NCI-H1105 (cell line): ENCODE measurements at regions not wholly inside any gene's neighbourhood (a gene's known extent, or its start where the extent isn't known, plus 50 kb on each side); places are given as distances from the start of the nearest gene placed in this dataset.

Experiments
- DNase-seq: peaks from one replicate; lab custom pipeline; 2025; lab: John Stamatoyannopoulos, UW

DNA sequence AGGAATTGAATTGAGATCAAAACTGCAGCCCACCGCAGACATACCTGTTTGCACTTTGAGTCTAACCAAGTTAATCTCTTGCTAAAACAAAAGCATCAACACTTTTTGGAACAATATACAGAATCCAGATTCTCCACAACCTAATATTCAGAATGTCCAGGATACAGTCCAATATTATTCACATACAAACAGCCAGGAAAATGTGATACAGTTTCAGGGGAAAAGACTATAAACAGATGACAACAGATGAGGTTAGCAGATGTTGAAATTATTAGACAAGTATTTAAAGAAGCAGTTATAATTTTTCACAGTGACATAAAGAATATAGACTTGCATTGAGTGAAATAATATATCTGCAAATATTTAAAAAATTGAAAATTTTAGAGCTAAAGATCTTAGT is 678.1 kb upstream of the CXADR start:
- DNase-seq = no peak

DNA sequence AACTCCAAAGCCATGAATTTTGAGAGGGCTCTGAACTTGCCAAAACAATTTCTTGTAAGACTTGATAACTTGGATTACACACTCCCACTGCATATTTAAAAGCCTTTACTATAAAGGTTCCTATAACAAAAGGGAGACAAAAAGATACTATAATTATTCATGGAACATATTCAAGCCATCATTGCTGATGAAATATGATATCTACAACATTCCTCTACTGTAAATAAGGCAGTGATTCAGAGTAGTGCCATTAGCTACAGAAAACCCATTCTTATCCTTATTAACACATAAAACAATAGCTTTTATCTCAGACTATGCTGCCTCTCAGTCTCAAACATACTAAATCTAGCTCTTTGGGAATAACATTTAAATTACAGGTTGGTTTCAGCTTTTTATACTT is 675.5 kb upstream of the CXADR start:
- DNase-seq = no peak

DNA sequence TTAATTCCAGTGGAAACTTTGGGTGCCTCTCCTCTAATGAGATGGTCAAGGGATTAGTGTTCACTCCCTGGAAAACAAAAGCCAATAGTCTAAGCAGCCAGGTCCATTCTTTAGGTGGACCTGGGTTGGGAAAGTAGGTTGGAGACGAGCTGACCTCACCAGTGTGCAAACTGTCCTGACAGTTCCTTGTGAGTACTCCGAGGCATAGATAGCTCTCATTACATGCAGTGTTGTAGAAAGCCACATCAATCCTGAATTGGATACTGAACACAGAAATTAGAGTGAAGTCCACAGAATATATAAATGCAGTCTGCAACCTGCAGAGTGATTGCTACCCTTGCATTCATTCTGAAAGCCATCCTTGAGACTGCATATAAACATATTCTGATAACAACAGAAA is 675.1 kb upstream of the CXADR start:
- no peak for DNase-seq

DNA sequence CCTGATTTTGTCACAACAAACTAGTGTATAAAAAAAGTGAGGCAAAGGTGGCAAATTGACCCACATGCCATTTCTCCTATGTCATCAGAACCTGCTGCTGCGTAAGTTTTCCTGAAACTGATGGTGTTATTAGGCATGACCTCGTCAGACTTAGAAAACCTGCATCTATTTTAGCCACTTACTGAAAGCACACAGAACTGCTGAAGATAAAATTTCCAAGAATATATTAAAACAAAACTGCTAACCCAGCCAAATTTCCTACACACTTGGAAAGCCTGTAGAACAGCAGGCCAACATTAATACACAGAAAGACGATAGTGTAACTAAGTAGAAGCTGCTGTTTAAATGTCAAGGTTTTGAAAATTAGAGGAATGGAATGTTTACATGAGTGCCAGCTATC is 674.5 kb upstream of the CXADR start:
- DNase-seq = no peak

DNA sequence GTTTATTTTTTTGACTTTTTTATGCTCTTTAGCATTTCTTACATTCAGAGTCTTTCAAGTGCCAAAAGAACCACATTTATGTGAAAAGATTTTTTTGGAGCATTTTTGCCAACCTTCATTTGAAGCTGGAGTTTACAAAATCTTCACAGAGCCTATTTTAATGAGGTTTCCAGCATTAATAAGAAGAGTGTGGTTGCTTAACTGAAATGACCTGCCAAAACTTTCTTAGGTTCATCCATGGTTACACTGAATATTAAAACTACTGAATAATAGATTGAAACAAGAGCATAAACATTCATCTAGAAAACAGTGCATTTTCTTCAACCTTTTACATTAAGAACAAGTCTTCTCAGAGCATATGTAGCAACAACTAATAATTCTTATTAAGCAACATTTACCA is 672.3 kb upstream of the CXADR start:
- no peak for DNase-seq

DNA sequence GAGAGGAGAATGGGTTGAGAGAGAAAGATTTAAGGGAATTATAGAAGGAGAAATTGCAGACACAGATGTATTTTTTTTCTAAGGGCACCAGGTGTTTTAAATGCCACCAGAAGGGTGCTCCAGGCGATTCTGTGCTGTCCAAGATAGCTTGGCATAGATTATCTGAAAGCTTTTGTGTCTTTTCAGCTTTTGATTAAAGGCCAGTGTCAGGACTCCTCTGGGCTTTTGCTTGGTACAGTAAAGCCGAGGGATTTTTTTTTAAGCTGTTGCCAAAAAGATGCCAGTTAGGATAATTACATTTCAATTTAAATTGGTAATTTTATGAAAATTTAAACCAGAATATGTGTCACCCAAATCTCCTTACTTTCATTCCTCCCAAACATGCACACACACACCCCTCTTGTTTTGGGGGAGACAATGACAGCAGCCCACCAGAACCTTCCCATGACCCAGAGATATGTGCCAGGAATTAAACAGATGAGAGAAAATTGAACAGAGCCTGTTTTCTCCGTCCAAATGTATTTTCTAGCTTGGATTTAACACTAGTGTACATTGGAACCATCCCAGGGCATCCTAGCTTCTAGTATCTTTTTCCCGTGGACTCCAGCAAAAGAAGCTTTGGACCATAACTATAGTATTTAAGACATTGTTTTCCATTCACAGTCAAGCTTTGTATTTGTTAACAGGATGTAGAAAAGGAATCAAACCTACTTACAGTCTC is 670.7 kb upstream of the CXADR start:
- no peak for DNase-seq

DNA sequence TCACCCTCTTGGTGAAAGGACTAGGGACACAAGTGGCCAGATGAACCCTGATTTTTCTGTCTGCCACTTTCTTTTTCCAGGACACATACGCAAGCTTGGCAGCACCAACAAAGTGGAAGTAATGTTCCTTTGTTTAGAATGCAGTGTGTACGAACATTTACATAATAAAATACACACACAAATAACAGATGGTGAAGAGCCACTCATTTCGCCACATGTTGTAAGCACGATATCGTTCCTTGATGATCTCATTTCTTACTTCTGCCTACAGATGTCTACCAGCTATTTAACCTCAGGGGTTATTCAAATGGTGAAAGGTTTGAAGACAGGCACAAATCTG is 670.2 kb upstream of the CXADR start:
- DNase-seq = peak; percentile 16

DNA sequence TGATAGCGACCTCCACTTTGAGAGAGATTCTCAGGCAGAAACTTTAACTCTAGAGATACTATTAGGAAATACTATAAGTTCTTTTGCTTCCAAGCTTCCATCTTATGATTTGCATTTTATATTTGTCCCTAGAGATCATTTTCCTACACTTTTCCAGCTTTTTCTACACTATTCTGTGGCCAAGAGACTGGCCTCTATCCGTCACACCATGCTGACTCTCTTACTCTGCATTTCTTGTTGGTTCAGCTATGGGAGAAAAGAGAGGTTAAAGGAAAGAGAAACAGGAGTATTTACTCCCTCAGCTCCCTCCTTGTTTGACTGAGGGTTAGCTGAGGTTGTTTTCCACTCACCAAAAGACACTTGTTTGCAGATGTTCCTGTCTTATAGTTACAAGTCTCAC is 665.6 kb upstream of the CXADR start:
- no peak for DNase-seq

DNA sequence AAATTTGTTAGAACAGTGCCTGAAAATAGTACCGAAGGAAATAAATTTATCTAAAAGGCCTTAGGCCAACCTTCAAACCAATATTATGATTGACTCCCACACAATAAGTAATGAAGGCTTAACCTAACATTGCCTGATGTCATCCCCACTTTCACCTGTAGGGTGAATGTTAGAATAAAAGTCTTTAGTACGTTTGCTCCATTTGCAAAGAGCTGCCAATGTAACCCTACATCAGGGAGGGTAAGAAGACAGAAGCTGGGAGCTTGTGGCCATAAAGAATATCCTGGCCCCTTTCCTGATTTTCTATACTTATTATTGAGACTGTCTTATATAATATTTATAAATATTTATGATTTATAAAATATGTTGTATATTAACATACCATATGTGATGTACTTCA is 661.8 kb upstream of the CXADR start:
- DNase-seq = no peak

DNA sequence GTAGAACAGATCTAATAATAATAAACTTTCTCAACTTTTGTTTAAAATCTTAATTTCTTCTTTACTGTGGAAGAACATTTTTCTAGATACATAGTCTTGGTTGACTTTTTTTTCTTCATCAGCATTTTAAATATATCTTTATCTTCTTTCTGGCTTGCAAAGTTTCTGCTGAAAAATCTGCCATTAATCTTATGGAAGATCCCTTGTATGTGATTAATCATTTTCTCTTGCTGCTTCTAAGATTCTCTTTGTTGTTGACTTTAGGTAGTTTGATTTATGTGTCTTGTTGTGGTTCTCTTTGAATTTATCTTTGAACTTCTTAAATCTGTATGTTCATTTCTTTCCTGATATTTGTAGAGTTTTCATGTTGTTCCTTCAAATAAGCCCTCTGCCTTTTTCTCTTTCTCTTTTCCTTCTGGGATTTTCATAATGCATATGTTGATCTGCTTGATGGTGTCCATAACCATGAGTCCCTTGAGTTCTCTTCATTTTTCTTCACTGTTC is 657.6 kb upstream of the CXADR start:
- no peak for DNase-seq

DNA sequence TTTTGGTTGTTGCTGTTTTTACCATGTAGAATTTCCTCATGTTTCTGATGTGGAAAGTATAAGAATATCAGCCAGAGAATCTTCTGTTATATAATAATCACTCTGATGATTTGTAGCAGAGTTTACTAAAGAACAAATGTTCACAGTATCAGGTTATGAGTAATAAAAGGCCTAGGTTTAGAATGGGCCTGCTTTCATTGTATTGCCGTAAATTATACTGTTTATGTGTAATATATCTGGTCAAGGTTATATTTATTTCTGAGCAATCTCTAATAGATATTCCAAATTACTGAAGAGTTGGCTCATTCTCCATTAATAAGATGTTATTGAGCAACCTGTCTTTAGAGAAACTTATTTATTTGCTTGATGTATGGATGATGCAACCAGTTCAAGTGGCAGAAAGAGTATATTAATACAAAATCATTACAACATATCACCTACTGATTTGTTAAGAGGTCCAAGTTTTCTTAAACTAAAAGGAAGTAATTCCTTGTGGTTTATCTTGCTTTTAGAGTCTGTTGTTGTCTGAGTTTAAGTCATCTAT is 649.4 kb upstream of the CXADR start:
- no peak for DNase-seq

DNA sequence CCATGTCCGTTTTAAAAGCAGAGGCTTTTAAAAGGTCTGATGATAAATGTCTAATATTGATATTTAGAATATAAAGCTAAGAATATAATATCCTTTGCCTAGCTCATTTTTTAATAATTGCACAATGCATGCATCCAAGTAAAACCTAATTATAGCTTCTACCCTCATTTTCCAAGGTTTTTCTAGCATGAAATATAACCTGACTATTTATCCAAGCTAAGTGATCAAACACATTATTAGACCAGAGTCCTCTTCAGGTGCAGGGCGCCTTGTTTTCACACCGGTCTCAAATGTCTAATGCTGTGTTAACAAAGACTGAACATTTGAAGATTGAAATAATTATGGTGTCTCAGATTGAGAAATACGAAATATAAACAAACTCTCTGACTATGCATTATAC is 648.9 kb upstream of the CXADR start:
- peak; percentile 78 for DNase-seq

DNA sequence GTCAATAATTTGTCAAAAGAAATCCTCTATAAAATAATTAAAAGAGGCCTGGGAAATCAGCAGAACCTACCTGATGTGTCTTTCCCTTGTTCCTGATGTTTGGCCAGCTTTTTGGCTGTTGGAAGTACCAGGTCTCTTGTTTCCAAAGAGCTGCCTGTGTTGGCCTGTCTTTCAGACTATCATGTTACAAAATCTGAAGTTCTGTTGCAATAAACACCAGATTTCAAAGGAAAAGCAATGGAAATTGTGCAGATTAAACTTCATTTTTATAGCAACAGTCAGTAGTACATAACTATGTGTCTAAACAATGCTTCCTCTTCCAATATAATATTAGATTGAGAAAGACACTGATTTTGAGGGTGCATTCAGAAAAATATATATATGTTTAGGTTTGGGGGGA is 647.2 kb upstream of the CXADR start:
- DNase-seq = no peak

DNA sequence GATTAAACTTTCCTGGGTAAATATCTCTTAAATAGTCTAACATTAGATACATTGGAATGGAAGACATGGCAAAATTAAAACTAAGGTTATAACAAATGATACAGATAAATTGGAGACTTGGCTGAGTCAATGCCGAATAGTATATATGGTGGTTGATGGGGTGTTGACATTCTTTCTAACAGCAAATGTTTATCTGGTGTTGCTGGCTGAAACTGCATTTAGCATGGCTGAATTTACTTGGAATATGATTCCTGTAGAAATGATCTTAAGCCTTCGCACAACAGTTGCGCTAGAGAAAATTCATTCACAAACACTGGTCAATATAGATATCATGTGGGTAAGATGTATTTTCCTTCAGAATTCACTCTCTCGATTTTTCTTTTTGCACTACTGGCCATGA is 646.0 kb upstream of the CXADR start:
- no peak for DNase-seq

DNA sequence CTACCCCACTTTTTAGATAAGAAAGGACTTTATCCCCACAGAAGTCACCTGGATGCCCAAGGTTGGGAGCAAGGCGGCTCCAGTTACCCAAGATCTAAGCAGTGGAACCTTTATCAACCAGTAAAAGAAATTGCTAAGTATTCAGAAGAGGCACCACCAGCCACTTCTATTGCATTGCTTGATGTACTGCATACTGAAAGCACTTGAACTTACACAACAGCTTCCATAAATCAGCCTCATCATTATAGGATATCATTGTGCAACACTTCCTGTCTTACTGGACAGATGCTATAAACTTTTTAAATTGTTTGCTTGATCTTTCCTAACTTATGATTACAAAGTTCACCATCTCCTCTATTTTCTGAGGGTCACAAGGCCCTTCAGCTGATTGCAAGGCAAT is 642.7 kb upstream of the CXADR start:
- DNase-seq = no peak

DNA sequence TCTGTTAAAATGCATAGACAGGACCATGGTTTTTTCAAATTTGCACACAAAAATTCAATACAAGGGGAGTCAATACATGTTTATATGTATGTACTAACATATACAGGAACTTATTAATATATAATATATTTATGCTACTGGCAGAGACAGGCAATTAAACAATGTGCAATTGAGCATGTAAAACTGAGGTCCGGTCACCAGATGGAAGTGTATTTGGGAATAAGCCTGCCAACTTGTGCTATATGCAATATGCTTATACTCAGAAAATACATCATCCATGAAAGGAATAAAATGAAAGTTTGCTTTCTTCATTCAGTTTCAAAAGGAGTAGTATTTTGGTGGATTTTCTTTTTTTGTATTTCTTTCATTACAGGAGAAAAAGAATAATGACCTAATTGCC is 640.2 kb upstream of the CXADR start:
- no peak for DNase-seq

DNA sequence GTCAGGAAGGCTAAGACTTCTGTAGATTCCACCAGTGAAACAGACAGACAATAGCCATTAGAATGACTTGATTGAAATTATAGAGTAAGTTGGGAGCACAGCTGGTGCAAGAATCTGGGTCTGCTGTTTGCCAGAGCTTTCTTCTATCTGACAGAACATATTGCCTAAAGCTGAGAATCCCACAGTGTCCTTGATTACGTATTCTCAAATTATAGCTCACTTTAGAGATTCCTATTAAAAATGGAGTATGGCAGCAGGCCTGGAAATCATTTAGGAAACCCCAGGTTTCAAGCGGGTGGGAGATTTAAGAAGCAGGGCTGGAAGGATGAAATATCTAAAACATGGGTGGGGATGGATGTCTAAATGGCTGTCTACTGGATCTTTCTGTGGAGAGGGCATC is 639.7 kb upstream of the CXADR start:
- DNase-seq = no peak

DNA sequence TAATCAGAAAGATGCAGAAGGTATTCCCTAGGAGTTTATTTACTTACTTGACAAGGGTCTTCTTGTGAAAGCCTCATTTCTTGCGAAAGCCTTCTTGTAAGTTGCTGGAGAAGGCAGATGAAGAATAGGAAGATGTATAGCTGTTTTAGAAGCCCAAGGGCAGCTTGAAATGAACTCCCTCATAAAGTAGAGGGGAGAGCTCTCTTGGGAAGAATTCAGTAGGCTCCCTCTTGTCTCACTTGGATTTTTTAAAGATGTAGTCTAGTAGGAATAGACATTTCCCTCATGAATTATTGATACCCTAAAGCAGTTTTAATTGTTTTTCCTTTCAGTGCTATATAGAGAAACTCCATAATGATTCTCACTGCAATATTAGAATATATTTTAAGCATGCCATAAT is 639.2 kb upstream of the CXADR start:
- no peak for DNase-seq

DNA sequence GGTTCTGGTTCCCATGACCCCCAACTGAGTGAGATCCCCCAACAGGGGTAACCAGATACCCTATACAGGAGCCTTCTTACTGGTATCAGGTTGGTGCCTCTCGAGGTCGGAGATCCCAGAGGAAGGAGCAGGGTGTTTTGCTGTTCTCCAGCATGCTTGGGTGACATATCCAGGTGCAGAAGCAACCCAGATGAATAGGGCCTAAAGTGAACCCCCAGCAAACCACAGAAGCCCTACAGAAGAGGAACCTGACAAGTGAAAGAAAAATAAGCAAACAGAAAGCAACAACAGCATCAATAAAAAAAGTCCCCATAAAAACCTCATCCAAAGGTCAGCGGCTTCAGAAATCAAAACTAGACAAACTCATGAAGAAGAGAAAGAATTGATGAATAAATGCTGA is 633.4 kb upstream of the CXADR start:
- no peak for DNase-seq

DNA sequence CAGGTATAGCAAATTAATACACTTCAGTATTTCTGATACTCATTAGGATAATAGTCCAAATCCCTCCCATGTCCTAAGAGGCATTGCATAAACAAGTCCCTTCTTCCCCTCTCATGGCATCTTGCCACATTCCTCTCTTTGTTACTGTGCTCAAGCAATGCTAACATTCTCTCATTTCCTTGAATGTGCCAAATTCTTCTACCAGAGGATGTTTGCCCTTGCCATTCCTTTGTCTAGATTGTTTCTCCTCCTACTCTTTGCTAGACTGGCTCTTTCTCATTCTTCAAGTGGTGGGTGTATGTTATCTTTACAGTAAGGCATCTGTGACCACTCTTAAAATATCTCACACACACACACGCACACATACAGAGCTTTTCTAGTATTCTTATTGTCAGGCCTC is 621.0 kb upstream of the CXADR start:
- DNase-seq = no peak

DNA sequence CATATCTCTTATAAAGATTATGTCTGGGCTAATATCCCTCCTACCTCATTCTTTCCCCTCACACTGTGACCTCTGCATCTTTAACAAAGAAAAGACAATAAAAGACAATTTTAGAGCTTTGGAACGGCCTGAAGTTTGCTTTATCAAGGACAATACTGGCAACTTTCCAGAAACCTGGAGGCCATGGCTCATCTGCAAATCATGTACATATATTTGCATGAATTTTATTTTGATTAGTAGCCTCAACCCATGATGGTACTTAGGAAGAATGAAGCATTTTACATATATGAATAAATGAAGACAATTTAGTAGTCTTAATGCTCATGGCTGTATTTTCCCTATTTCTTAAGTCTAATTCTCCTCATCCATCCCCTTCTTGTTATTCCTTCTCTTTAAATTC is 612.2 kb upstream of the CXADR start:
- DNase-seq = no peak

DNA sequence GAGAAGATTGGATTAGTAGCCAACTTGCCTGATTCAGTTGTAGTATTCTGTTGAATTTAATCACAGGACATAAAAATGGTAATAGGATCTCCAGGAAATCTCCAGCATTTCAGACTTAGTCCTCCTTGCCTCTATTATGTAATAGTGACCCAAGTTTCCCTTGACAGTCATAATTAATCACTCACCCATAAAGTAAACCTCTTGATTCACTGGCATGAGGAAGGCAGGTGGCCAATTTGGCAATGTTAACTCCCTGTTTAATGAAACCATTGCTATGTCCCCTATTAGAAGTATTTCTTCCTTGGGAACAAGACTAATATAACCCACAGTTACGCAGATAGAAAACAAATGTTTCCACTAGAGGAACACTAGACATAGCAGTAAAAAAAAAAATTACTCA is 604.8 kb upstream of the CXADR start:
- peak; percentile 70 for DNase-seq

DNA sequence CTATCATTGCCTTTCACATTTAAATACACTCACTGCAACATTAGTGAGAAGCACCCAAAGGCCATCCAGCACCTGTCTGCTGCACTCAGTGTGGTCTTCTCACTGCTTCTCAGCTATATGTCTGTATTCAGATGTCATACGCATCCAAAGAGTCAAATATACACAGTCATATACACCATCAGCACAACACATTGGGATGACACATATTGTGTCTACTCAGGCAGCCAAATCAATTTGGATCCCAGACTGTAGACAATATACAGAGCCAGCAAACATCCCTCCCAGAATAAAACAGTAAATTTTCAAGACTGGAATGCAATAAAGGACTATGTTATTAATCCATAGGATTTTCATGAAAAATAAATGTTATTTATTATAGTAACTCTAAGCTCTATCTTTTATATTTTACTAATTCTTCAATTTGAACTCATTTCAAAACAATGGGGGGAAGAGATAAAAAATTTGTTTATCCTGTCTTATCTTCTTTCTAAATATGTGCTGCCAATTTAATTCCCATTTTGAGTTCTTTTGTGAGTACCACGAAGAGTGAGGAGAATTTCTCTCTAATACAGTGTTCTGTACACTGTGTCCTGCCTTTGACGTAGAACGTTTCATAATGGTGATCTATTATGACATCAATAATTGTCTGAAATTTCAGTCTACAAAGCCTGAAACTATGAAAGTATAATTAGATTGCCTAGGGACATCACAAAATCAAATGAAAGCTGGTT is 602.2 kb upstream of the CXADR start:
- DNase-seq = no peak

DNA sequence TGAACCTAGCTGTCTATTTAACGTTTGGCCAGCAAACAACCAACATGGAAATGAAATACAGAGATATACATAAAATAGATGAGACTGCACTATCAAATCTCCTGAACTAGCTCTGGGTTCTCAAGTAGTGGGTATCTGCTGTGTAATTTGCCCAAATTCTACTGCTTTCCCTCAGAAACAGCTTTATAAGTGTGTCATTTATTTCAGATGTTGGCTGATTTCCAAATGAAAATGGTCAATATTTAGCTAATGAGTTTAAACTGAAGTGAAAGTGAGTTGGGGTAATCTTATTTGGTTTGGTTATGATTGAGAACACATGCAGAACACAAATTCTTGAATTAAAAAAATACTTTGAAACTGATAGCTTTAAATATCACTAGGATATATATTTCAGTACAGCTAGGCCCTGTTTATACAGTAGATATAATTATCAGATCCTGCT is 601.7 kb upstream of the CXADR start:
- DNase-seq = no peak
